HG02759 (cell line): ENCODE measurements at regions not wholly inside any gene's neighbourhood (a gene's known extent, or its start where the extent isn't known, plus 50 kb on each side); places are given as distances from the start of the nearest gene placed in this dataset.
"Not testable (repeated sequence)": the region's sequence is repeated elsewhere in the genome, so short reads cannot be mapped to it uniquely, and the experiment has no call there.

Experiments used
- ATAC-seq: cut with Tn5 transposase; IDR thresholded peaks from one replicate; pipeline ENCODE4 v1.9.1; 2021; ENCODE audit warnings: mild to moderate bottlenecking, moderate library complexity; ENCODE audit not compliant: unreplicated experiment

GRCh38 chr12:75742048-75742447, 230.6 kb upstream of the KRR1 start:
- ATAC-seq = no peak

- no peak for ATAC-seq
These were observed 228.5 kb upstream of the KRR1 start for GRCh38 chr12:75739912-75740311.

DNA sequence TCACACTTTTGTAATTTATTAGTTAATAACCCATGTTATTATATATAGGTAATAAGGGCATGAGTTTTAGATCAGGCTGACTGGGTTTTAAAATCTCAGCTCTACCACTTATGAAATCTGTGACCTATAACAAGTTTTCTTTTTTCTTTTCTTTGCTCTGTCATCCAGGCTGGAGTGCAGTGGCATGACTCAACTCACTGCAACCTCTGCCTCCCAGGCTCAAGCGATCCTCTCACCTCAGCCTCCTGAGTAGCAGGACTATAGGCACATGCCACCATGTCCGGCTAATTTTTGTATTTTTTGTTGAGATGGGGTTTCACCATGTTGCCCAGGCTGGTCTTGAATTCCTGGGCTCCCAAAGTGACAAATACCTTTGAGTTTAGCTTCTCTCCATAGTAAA, 227.7 kb upstream of the KRR1 start:
- ATAC-seq = not testable (repeated sequence)

DNA sequence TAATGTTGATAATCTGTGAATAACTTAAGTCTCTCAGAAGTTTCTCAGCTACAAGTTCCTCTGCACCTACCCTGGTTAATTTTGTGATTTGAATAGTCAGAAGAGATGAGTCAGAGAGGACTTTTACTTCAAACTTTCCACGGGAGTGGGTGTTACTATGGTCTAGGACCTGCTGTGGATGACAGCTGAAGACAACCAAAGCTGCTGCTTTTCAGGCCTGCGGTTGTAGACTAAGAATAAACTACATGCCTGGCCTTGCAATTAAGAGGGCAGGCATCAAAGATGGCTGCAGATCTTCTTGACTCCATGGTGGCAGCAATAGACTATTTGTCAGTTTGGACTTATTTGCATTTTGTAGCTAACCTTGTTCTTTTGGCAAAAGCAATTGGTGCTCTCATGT, 227.1 kb upstream of the KRR1 start:
- ATAC-seq = peak; percentile 95

- ATAC-seq = no peak
These were observed 224.4 kb upstream of the KRR1 start for GRCh38 chr12:75735853-75736252.

DNA sequence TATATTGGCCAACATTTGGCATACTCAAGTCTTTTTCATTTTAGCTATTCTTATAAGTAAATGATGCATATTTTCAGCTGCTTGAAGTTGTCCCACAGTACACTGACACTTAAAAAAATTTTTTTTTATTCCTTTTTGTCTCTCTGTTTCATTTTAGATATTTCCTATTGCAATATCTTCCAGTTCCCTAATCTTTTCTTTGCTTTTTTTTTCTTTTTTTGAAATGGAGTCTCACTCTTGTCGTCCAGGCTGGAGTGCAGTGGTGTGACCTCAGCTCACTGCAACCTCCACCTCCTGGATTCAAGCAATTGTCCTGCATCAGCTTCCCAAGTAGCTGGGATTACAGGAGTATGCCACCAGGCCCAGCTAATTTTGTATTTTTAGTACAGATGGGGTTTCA, 217.4 kb upstream of the KRR1 start:
- no peak for ATAC-seq

- no peak for ATAC-seq
These were observed 216.2 kb upstream of the KRR1 start for GRCh38 chr12:75727577-75727976.

DNA sequence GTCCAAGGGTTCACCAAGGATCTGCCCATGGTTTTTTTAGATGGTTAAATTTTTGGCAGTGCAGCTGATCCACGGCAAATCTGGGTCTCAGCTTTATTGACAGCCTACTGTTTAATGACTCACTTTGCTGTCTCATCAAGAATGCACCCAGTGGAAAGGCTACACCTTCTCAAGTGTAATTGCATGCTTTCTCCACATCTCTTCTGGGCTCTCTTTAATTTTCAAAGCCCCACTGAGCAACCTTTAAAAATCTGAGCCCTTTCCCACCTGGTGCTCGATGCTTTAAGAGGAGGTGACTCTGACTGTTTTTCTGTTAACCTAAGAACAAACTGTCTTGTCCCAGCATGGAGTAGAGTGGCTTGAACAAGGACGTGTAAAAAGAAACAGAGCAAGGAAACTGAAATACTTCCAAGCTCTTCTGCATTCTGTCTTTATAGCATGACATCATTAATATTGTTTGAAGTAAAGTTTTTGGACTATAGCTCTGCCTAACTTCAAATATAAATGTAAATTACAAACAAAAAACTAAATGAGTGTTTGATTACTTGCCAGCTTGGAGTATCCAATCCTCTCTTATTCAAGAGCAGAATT, 214.2 kb upstream of the KRR1 start:
- no peak for ATAC-seq

DNA sequence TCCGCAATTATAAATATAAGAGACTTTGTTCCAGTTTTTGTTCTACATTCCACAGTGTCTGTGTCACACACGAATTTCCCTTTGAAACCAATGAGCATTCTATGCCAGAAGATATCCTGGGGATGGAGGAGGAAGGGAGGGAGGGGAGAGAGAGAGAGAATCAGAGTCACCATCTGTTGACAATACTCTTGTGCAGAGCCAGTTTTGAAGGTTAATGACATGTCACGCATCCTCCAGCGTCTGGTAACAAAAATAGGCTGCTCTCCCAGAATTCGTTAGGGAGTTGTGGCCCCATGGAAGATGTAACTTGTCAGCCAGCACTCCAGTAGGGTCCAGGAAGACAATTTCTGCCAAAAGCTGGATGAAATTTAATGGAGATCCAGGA, 213.5 kb upstream of the KRR1 start:
- ATAC-seq = no peak

GRCh38 chr12:75724307-75724927, 213.0 kb upstream of the KRR1 start:
- no peak for ATAC-seq

GRCh38 chr12:75722714-75723200, 211.3 kb upstream of the KRR1 start:
- peak; percentile 94 for ATAC-seq

- no peak for ATAC-seq
These were observed 210.4 kb upstream of the KRR1 start for GRCh38 chr12:75721796-75722195.

DNA sequence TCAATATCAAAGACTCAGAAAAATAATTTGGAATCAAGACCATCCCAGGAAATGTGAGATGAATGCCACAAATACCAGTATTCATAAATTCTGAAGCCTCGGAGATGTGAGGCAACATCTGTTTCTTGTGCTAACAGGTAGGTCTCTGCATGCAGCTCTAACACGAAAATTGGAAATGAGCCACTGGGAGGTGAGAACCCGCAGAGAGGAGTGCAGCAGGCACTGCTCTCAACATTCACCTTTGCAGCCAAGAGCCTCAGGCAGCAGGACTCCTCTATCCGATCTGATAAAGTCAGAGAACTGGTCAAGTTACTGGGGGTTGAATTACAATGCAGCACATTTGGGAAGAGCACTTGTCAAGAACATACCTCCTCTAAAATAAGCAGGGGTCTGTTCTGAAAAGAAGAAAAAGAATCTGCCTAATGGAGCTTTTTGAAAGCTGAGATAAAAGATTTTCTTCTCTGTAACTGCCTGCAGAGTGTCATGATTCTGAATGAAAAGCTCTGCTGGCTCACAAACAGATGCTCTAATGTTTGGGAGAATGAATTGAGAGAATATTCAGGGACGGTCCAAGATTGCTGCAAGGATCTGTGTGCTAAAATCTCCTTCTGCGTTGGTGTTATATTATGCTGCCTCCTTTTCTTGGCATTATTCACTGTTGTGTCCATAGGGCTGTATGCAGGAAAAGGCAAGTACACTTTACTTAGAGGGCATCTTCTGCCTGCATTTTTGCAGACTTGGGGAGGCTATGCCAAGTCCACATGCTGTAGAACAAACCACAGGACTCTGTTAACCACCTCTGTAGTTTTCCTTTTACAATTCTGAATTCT, 209.6 kb upstream of the KRR1 start:
- no peak for ATAC-seq

DNA sequence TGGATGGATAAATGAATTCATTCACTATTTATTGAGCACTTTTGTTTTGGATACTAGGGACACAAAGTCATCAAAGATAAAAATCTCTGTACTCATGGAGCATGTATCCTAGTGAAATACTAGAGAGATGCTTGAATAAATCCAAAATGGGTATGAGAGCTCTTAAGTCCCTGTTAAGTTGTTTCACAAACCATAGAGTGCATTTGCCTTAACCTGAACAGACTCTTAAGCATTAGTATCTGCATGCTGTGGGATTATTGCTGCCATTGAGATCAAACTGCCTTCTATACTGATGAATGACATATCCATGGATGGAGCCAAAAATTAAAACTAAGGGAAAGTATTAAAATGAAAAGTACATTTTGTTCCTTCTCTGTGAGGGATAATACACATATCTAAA, 206.5 kb upstream of the KRR1 start:
- no peak for ATAC-seq

GRCh38 chr12:75716291-75717025, 205.0 kb upstream of the KRR1 start:
- ATAC-seq = no peak

GRCh38 chr12:75715682-75716081, 204.3 kb upstream of the KRR1 start:
- no peak for ATAC-seq

- ATAC-seq = no peak
These were observed 203.9 kb upstream of the KRR1 start for GRCh38 chr12:75715323-75715644.

DNA sequence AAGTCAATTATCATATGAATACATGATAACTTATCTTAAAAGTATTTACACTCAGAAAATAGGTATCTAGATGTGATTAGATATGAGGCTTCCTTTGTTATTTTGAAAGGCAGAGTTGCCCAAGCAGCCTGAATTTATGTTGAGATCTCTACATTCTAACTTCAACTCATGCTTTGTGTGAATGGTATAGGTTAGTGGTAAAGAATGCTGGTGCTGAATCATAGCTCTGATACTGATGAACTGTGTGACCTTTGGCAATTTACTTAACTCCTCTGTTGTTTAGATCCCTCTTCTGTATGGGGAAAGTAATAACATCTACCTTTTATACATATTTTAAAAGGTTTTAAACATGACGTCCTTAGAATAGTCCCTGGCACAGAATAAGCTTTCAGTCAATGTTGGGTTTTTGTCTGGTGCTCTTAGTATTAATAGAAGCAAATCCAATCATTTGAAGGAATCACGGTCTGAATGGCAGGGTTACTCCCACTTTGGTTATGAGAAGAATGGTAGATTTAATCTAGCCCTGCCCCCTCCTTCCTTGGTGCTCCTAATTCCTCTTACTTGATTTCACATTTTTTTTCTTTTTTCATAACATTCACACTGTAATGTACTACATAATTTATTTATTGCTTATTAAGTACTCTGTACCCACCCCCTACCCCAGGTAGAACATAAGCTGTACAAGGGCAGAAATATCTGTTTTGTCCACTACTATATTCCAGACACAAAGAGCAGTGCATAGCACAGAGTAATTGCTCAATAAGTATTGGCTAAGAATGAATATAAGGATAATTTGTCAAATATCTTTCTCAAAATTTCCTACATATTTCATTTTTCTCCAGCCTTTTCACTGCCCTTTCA, 203.3 kb upstream of the KRR1 start:
- no peak for ATAC-seq

DNA sequence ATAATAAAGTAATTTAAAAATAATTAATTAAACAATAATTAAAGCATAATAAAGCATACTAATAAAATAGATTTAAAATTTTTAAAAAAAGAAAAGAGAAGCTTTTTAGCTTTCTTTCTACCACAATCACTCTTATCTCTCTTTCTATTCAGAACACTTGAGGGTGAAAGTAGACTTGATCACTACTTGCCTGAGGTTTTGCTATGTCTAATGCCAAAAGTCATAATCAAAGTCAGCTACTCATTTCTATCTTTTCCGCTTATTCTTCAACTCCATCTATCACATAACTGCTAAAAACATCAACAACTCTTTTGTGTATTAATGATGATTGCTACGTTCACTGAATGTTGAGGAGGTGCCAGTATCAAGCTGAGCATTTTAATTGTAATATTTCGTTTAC, 202.0 kb upstream of the KRR1 start:
- ATAC-seq = no peak

- no peak for ATAC-seq
These were observed 200.8 kb upstream of the KRR1 start for GRCh38 chr12:75712223-75712622.

DNA sequence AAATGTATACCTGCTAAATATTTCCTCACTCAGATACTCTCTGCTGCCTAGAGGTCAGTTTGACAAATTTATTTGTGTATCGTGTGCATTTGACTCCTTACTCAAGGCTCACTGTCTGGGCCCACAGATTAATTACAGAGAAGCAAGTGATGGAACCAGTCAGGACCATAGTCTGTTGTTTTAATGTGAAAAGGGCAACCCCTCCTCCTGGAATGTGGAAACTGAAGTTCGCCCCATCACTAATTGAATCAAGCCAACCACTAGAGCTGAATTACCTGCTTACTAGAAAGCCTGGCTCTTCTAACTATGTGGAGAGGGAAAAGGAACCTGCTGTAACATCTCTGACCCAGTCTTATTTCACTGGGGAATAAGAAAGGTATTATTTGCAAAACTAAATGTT, 199.9 kb upstream of the KRR1 start:
- ATAC-seq = no peak
